Osteocyte (in vitro differentiated cells): ENCODE measurements at regions not wholly inside any gene's neighbourhood (a gene's known extent, or its start where the extent isn't known, plus 50 kb on each side); places are given as distances from the start of the nearest gene placed in this dataset.

Experiments used
- DNase-seq: peaks from one replicate; pipeline ENCODE4 v3.0.0; 2021; ENCODE audit warnings: mixed read lengths; ENCODE audit not compliant: unreplicated experiment; ENCODE audit errors: extremely low spot score
- H3K27ac Mint-ChIP-seq: one replicate; pipeline ENCODE4 v1.8.0; 2021; ENCODE audit warnings: mild to moderate bottlenecking, mixed read lengths; ENCODE audit not compliant: unreplicated experiment
- H3K27me3 Mint-ChIP-seq: one replicate; pipeline ENCODE4 v1.8.0; 2021; ENCODE audit warnings: mixed read lengths; ENCODE audit not compliant: unreplicated experiment
- H3K36me3 Mint-ChIP-seq: one replicate; pipeline ENCODE4 v1.8.0; 2021; ENCODE audit warnings: mixed read lengths; ENCODE audit not compliant: unreplicated experiment
- H3K4me1 Mint-ChIP-seq: one replicate; pipeline ENCODE4 v1.8.0; 2021; ENCODE audit warnings: mixed read lengths; ENCODE audit not compliant: unreplicated experiment
- H3K4me3 Mint-ChIP-seq: one replicate; pipeline ENCODE4 v1.8.0; 2021; ENCODE audit warnings: mild to moderate bottlenecking, moderate library complexity, mixed read lengths; ENCODE audit not compliant: unreplicated experiment
- H3K9me3 Mint-ChIP-seq: one replicate; pipeline ENCODE4 v1.8.0; 2021; ENCODE audit warnings: mixed read lengths; ENCODE audit not compliant: unreplicated experiment
- TF ChIP-seq, protein P1 (sequence below): fragments of 200-600 bp; sonication (generic); IDR thresholded peaks from 2 replicates; pipeline ENCODE4 v1.5.0; 2021; ENCODE audit warnings: antibody characterized with exemption, mild to moderate bottlenecking, moderate library complexity

DNA sequence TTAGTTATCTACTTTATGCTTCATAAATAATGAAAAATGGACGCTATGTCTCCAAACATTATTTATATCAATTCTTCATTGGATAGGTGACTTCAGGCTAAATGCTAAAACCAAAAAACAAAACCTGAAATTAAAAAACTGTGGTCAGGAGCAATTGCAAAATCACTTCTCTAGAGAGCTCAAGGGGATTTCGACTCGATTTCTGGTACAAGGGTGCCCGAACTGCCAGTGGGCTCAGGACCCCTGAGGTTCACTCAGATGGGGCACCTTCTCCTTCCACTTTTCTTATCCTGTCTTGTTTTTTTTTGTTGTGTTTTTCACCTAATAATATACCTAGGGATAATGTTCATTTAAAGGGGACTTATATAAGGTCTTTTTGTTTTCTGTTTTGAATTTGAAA, 65.8 kb upstream of the CELF4 start:
- Mint-ChIP-seq H3K27ac (no peak overlapping the region), H3K4me3 (no peak overlapping the region), H3K4me1 (no peaks in the 10 kb centered on the region), H3K9me3 (peaks cover 34% of the 10 kb centered on the region), H3K36me3 (no peaks in the 10 kb centered on the region), H3K27me3 (no peaks in the 10 kb centered on the region)
- no peak for DNase-seq
- TF ChIP-seq, protein P1, sequence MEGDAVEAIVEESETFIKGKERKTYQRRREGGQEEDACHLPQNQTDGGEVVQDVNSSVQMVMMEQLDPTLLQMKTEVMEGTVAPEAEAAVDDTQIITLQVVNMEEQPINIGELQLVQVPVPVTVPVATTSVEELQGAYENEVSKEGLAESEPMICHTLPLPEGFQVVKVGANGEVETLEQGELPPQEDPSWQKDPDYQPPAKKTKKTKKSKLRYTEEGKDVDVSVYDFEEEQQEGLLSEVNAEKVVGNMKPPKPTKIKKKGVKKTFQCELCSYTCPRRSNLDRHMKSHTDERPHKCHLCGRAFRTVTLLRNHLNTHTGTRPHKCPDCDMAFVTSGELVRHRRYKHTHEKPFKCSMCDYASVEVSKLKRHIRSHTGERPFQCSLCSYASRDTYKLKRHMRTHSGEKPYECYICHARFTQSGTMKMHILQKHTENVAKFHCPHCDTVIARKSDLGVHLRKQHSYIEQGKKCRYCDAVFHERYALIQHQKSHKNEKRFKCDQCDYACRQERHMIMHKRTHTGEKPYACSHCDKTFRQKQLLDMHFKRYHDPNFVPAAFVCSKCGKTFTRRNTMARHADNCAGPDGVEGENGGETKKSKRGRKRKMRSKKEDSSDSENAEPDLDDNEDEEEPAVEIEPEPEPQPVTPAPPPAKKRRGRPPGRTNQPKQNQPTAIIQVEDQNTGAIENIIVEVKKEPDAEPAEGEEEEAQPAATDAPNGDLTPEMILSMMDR, result no peak

DNA sequence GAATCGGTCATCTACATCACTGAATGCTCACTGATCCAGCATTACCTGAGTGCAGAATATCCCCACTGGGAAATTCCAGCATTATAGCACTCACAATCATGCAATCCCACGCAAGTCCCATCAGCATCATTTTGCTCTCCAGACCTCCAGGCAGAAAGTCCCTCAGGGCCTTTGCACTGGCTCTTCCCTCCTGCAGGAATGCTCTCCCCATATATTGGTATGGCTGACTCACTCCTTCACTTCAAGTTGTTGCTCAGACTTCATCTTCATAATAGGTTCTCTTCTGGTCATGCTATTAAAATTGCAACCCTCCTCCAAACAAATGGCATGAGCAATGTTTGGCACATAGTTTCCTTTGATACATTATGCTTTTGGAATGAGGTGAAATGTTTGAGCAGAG, 64.7 kb upstream of the CELF4 start:
- no peak for DNase-seq
- TF ChIP-seq, protein P1, result no peak
- Mint-ChIP-seq H3K36me3 (no peaks in the 10 kb centered on the region), H3K27ac (no peak overlapping the region), H3K4me3 (no peak overlapping the region), H3K9me3 (peaks cover 30% of the 10 kb centered on the region), H3K27me3 (no peaks in the 10 kb centered on the region), H3K4me1 (no peaks in the 10 kb centered on the region)

DNA sequence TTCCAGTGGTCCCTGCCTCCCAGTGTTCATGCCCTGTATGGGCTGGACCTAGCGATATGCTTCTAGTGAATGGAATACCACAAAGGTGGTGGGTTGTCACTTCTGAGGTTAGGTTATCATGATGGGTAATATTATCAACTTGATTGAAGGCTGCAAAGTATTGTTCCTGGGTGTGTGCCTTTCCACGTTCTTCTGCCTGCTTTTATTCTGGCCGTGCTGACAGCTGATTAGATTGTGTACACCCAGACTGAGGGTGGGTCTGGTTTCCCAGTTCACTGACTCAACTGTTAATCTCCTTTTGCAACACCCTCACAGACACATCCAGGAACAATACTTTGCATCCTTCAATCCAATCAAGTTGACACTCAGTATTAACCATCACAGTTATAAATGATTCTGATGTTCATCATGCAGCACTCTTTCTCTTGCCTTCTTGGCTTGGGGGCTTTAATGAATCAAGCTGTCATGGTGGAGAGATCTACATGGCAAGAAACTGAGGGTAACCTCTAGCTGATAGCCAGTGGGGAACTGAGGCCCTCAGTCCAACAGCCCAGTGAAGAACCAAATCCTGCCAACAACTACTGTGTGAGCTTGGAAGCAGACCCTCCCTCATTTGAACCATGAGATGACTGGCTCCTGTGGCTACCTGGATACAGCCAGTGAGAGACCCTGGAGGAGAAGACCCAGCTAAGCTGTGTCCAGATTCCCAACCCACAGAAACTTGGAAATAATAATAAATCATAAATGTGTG, 63.0 kb upstream of the CELF4 start:
- Mint-ChIP-seq H3K4me3 (no peak overlapping the region), H3K27ac (no peak overlapping the region), H3K4me1 (no peaks in the 10 kb centered on the region), H3K36me3 (no peaks in the 10 kb centered on the region), H3K9me3 (peaks cover 23% of the 10 kb centered on the region), H3K27me3 (no peaks in the 10 kb centered on the region)
- TF ChIP-seq, protein P1, result no peak
- DNase-seq, result no peak

DNA sequence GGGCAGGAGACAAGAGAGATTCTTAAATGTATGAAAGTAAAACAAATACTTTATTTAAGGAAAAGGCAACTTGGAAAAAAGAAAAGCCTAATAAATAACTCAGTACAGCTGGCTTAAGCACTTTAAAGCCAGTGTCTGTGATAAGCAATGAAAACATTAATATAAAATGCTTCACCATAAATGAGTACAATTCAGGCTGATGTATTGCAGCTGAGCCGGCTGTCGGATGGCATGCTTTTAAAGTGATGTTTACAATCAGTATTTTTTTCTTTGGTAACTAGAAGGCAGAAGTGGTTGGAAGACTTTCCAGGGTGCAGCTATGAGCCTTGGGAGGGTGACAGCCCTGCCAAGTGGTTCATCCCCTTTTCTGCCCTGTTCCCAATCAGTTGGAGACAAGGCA, 58.7 kb upstream of the CELF4 start:
- H3K27ac Mint-ChIP-seq, result no peak overlapping the region
- no peaks in the 10 kb centered on the region for H3K4me1 Mint-ChIP-seq
- TF ChIP-seq, protein P1, result no peak
- no peak overlapping the region for H3K4me3 Mint-ChIP-seq
- DNase-seq, result no peak
- no peaks in the 10 kb centered on the region for H3K36me3 Mint-ChIP-seq
- peaks cover 10% of the 10 kb centered on the region for H3K9me3 Mint-ChIP-seq
- no peaks in the 10 kb centered on the region for H3K27me3 Mint-ChIP-seq

DNA sequence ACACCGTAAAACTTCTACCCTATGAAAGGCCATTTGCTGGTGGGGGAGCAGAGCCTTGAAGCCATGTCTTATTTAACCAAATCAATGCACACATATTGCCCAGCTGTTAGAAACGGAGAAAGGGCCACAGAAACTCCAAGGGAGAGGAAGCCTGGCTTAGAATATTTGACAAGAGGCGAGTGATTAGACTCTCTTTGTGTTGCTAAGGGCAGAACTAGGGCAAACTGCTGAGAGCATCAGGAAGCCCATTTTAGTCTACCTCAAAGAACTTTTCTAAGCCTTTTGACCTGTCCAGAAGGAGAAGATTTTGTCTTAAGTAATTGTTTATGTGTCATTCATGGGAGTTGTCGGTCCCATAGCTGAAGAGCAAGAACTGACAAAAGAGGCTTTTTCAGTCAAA, 54.4 kb upstream of the CELF4 start:
- Mint-ChIP-seq H3K36me3 (no peaks in the 10 kb centered on the region), H3K9me3 (peaks cover 22% of the 10 kb centered on the region), H3K27me3 (no peaks in the 10 kb centered on the region), H3K27ac (no peak overlapping the region), H3K4me1 (no peaks in the 10 kb centered on the region), H3K4me3 (no peak overlapping the region)
- no peak for DNase-seq
- TF ChIP-seq, protein P1, result no peak
